Midbrain (tissue), 1 donor: ENCODE measurements at regions not wholly inside any gene's neighbourhood (a gene's known extent, or its start where the extent isn't known, plus 50 kb on each side); places are given as distances from the start of the nearest gene placed in this dataset.
"Not testable (repeated sequence)": the region's sequence is repeated elsewhere in the genome, so short reads cannot be mapped to it uniquely, and the experiment has no call there.

ENCODE experiments used
- DNase-seq: peaks from one replicate; lab custom pipeline; 2025; lab: John Stamatoyannopoulos, UW

DNA sequence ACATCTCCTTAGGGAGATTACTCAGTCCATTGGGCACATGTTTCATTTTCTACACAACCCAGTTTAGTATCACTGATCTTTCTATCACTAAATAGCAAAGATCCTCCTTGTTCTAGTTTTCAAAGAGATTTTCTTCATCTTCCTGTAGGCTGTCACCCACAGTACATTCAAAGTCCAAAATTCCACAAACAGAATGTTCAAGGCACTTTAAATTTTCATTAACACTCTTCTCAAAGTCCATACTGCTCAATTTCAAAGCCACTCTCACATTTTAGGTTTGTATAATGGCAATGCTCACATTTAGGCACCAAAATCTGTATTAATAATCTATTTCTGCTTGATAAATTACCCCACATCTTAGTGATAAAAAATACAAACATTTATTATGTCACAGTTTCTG lies 152.8 kb downstream of the FSIP2 start:
- DNase-seq = no peak

DNA sequence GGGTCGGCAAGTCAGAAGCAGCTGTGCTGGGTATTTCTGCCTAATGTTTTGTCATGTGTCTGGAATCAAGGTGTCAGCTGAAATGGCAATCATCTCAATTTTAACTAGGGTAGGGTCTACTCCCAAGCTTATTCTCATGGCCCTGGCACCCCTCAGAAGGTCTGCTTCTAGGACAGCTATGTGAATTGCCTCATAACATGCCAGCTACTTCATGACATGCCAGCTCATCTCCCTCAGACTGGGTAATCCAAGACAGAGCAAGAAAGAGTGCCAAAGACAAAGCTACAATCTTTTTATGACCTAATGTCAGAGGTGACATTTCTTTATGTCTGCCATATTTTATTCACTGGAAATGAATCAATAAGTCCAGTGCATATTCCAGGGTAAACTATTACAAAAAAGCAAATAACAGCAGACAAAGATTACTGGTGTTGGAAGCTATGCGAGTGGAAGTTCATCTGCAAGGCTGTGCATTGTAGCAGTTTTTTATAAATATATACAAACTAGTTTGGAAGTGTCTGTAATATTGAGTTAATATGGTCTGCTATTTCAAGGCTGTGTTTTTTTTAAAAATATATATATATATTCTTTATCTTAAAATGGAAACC lies 153.3 kb downstream of the FSIP2 start:
- no peak for DNase-seq

DNA sequence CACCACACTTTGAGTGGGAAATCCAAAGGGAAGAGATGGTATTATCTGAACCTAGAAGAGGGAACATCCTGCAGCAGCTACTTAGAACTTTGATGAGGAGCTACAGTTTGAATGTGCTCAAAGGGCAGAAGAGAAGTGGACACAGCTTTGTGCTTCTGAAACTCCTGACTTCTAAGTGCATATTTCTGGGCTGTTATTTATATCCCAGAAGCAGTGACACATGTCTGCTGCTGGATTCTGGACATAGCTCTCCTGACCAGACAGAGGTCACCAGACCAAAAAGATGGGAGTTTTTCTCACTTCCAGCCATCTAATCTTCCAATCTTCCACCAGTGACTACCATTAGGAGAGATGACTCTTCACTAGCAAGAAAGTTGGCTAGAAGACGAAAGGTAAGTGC lies 153.9 kb downstream of the FSIP2 start:
- no peak for DNase-seq

DNA sequence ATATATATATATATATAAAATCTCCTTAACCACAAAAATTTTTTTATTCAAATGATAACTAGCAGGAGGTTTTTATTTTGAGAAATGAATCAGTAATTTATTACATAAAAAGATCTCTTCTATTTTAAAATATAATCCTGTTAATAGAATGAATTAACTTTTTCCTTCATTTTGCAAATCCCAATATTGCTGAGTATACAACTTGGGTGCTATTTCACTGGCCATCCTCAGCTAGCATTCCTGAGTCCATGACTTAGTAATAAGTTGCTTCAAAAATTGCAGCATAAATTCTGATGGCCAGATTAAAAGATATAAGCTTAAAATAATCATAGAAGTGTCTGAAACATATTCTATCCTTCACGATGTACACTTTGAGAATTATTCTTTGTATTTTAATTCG lies 155.6 kb downstream of the FSIP2 start:
- no peak for DNase-seq

DNA sequence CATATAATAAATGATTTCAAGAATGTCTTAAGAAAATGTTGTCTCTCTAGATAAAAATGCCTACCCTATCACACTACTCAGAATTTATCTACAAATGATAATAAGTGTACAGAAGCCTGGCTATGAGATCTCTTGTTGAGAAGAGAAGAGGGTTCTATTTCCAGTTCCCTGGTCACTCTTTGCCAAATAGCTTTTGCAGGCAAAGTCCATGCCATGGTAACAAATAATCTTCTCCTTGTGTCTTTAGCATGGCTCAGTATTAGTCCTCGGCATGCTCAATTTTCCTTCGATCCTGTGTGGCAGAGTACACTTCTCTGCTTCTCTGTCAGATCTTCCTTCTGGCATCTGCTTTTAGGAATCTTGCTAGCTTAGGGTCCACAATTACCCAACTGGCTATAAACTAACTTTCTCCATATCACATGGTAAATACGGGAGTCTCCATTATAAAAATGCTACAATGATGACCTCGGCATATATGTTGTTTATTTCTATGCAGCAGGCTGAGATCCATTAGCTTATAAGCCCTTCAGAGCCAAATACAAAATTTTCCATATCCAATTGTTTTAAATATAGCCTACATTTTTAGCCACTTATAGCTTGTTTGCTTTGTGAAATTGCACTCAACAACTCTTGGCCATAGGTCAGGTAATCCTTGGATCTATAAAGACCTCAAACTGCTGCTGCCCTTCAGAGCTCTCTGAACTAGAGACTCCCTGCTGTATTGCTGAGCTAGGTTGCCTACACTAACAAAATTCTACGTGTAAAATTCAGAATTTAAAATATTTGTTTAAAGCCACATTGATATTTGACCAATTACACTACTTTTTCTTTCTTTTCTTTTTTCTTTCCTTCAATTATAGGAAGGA lies 157.5 kb downstream of the FSIP2 start:
- no peak for DNase-seq

DNA sequence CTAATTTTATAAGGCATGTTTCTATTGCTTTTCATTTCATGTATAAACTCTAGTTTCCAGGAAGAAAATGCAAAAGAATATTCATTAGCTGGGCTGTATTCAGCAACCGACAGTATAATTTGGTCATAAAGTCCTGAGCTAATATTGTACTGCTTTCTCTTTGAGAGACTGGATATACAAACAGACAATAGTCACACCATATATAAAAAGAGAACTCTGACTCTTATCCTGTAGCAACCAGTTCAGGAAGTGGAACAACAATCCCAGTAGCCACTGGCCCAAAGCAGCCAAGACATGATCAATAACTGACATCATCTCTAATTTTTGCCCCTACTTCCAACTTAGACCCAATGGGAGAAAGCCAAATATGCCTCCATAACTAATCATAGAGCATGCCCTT lies 160.8 kb downstream of the FSIP2 start:
- no peak for DNase-seq

DNA sequence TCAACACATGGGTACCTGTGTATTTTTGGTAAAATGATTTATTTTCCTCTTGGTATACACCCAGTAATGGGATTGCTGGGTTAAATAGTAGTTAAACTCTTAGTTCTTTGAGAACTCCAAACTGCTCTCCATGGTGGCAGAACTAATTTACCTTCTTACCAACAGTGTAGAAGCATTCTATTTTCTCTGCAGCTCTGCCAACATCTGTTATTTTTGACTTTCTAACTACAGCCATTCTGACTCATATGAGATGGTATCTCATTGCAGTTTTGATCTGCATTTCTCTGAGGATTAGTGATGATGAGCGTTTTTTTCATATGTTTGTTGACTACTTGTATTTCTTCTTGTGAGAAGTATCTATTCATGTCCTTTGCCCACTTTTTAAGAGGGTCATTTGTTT lies 180.6 kb downstream of the FSIP2 start:
- DNase-seq = no peak

DNA sequence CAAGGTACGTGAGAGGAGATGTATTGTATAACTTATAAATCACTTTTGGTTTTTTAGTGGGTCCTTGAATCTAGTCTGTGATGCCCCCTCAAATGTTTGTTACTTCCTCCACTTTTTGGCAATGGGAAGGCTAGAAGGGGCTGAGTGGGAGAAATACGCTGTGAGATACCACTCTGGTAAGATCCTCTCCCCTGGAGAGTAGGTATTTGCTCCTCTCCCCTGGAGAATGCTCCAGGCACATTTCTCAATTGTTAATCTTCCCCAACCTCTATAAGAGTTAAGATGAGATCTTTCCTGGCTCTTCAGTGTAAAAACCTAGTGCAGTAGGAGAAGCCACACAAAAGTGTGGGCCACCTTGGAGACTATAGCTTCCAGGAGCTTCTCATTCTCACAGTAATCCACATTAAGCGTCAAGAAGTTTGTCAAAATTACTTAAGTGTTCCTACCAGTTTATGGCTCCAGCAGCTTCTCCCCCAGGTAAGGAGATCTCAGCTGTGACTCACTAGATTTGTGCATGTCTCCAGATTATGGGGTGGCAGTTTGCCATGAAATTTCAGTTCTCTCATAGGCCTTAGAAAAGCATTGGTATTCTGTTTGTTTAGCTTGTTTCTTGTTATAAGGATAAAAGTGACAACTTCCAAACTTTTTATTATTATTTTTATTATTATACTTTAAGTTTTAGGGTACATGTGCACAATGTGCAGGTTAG lies 182.6 kb downstream of the FSIP2 start:
- no peak for DNase-seq

DNA sequence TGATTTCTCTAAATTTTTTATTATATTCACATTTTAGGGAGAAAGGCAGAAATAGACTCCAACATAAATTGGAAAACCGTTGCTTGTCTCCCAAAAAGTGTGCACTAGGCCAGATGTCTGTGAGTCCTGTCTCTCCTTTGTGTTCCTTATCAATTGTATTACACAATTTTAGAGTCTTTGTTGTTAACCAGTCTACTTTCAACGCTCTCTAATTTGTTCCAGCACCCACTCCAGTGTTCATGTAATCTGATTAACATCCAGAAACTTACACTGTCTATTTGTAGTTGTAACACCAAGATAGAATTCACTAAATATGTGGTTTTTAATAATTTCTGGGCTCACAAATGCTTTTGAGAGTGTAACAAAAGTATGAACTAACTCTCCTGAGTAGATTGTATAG lies 195.6 kb downstream of the FSIP2 start:
- no peak for DNase-seq

DNA sequence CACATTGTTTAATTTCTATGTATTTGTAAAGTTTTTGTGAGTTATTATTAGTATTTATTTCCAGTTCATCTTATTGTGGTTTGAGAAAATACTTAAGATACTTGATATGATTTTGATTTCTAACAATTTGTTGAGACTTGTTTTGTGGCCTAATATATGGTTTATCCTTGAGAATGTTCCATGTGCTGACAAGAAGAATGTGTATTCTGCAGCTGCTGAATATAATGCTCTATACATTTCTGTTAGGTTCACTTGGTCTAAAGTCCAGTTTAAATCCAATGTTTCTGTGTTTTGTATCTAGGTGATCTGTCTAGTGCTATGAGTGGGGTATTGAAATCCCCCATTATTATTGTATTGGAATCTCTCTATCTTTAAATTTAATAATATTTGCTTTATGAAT lies 201.3 kb downstream of the FSIP2 start:
- no peak for DNase-seq

DNA sequence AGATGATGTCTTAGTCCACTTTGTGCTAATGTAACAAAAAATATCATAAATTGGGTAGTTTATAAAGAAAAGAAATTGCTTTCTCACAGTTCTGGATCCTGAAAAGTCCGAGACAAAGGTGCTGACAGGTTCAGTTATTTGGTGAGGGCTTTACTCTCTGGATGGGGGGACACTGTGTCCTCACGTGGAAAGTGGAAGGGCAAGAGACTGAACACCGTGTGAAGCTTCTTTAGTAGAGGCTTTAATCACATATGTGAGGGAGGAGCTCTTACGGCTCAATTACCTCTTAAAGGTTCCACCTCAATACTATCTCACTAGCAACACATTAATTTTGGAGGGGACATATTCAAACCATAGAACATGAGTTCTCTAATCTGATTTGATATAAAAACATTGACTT lies 204.3 kb downstream of the FSIP2 start:
- no peak for DNase-seq

DNA sequence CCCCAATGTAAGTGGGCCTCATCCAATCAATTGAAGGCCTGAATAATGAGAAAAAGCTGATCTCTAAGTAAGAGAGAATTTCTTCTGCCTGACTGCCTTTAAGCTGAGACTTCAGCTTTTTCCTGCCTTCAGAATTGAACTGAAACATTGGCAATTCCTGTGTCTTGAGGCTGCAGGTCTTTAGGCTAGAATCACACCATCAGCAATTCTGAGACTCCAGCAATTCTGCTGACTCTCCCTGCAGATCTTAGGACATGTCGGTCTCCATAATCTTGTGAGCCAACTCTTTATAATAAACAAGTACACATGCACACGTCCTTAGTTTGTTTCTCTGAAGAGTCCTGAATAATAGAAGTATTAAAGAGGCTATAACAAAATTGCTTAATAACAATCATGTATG lies 209.1 kb downstream of the FSIP2 start:
- DNase-seq = no peak

DNA sequence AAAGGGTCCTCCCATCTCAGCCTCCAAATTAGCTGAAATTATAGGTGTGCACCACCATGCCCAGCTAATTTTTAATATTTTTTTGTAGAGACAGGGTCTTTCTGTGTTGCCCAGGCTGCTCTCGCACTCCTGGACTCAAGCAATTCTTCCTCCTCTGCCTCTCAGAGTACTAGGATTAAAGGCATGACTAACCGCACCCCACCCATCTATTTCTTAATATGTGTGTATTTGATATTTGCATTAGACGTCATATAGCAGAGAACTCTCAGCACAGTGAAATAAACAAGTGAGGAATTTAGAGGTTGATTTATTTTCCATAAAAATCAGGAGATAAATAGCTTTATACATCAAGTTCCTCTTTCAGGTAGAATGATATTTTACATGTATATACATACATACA lies 213.5 kb downstream of the FSIP2 start:
- DNase-seq = no peak

DNA sequence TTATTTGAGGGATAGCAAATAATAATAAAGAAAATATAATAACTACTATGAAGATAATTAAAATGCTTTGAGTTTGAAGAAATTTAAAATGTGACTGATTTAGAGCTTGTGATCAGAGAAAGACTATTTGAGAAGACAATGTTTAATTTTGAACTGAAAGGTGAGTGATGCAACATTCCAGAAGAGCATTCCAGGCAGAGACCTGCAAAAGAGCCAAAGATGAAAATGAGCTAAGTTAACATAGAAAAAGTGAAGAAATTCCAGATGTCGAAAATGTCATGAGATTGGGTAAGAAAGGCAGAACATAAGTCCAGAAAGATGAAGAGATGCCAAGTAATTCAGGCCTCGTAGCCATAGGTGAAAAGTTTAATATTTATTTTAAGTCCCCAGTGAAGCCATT lies 215.8 kb downstream of the FSIP2 start:
- no peak for DNase-seq

DNA sequence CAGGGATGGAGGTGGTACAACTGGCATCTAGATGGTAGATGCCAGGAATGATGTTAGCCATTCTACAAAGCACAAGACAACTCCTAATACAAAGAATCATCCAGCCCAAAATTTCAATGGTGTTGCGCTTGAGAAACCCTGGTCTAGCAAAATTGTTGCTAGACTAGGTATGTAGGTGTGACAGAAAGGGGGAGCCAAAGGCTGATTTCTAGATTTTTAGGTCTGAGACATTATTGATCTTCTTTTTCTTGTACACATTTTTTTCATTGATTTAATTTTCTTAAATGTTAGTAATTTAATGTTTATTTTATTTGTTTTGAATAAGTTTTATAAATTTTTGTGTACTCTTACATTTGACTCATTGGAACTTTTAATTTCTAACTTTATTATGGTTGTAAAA lies 216.4 kb downstream of the FSIP2 start:
- no peak for DNase-seq

DNA sequence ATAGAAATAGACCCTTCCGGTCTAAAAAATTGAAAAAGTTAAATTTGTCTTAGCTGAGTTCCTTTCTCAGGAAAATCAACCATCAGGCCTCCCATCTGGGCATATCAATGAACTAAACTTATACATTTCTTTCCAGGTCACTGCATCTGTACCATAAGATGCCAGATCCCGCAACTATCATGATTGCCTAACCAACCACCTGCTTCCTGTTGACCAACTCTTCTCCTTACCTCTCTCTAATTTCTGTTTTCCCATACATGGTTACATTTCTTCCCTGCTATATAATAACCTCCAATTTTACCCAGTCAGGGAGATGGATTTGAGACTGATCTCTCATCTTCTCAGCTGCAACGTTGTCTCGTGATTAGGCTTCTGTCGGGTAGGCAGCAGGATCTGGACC lies 228.7 kb downstream of the FSIP2 start:
- no peak for DNase-seq

DNA sequence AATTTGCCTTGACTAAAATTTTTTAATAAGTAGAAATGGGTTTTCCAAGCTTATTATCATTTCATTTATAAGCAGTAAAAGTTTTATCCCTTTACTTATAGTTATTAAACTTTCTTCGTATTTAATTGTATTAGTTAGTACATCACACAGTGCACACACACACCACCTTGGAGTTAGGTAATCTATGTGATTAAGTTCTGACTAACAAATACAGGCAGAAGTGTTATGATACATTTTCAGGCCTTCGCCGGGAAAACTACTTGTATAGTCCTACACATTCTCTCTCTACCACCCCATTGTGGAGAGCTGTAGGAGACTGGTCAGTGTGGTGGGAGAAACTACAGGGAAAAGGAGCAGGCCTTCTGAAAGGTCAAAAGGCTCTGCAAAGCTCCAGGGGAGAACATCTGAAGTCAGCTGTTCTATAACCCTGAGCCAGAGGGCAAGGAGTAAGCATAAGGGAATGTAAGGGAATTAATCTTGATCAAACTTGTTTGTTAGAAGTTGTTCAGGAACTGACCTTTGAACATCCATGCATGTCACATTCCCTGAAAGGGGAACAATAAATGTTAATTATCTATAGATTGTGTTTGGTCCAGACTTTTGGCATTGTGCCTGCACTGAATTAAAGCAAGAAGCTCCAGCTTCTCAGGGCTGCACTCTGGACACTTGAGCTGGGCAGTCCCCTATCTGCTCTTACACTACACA lies 231.7 kb downstream of the FSIP2 start:
- DNase-seq = no peak

DNA sequence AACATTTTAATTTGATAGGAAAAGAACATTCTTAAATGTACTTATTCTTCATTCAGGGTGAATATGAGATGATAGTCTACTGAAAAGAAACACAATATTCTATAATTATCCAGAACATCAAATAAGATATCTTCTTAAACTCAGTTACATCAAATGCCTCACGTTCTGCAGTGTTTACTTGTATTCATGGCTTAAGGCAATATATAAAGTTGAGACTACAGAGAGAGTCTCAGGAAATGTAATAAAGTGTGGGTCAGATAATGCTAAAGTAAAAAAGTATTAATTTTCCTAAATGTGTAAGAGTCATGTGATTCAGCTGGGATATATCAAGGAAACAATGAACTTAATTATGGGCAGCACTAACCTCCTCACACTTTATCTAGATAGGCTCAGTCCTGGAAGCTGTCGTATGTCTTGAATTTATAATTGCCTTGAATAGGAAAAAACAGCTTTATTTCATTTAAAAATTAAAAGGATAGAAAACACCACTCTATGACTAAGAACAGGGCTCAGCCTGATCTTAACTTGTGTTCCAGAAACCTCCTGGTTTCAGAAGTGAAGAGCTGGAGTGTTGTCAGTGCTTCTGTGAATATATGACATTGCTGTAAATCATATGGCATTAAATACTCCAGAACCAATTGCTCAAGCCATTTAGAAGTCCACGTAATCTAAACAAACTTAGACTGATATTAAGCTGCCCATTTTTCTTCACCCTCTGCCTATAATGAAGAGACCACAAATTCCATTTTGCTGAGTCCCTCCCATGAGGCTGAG lies 240.2 kb downstream of the FSIP2 start:
- DNase-seq = no peak

DNA sequence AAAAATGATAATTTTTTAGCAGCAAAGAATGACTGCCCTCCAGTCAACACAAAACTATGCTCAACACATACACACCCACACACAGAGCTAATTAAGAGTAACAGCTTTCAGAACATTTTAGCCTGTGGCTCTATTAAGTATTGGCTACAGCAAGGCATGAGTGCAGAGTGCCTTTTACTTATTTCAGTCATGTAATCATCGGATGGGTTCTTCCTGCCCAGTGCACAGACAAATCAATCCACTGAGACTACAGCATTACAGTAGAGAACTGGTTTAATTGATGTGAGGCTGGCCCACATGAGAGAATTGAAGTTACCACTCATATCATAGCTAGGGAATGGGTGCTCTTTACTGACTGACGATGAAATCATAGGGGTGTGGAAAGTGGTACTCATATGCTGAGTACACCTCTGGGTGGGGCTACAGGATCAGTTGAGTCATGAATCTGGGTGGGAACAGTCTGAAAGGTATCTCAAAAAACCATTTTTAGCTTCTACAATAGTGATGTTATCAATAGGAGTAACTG lies 241.0 kb downstream of the FSIP2 start:
- no peak for DNase-seq

DNA sequence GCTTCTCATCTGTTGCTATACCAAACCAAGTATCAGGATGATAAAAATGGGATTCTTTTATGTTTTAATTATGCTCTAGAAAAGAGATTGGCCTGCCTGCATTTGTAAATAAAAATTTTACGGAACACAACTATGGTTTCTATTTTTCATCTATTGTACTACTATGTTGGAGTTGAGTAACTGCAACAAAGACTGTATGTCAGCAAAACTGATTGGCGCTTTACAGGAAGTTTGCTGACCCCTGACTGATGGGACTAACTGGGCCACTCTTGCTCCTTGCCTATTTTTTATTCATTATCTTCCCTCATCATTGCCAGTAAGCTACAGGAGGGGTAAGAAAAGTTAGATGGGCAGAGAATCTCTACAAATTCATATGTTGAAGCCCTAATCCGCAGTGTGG lies 242.3 kb downstream of the FSIP2 start:
- no peak for DNase-seq

DNA sequence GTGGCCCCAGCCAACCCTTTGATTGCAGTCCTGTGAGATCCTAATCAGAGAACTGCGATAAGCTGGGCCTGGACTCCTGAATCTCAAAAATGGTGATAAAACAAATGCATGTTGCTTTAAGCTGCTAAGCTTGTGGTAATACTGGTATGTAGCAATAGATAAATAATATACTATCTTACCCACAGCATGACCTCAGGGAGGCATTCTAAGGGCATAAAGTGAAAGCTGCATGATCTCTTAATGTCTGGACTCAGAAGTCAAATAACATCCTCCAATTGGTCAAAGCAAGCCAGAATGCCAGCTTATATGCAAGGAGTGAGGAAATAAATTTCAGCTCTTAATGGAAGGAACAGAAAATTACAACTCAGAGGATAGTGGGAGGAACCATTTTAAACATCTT lies 246.1 kb downstream of the FSIP2 start:
- no peak for DNase-seq

DNA sequence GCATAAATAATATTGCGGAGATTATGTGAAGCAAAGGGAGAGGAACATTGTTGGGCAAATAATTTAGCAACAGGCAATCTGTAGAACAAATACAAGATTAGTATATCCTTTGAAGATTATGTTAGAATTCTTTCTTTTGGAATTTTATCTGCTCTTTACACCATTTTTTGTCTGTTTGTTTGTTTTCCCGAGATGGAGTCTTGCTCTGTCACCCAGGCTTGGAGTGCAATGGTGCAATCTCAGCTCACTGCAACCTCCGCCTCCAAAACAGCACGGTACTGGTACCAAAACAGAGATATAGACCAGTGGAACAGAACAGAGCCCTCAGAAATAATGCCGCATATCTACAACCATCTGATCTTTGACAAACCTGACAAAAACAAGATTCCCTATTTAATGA lies 250.3 kb downstream of the FSIP2 start:
- DNase-seq = not testable (repeated sequence)
